ENCODE measurements at regions not wholly inside any gene's neighbourhood (a gene's known extent, or its start where the extent isn't known, plus 50 kb on each side); places are given as distances from the start of the nearest gene placed in this dataset.

DNA sequence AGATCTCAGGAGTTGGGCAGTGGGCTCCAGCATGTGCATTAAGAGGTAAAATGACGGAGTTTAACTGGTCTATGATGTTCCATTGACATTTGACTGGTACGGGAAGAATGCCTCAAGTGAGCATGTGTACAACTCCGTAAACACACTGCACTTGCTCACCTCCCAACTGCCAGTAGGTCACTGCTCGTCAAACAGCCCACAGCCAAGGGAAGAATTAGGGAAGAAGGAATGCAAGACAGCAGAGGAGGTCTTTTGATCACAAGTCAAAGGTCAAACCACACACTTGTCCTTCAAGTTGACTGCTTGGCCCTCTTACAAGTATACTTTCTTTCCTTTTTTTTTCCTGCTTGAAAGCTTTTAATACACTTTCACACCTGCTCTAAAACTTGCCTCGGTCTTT lies 236.7 kb downstream of the B3GLCT start:
- CTCF ChIA-PET: interaction anchor here (0.9 to 2.0 kb wide), 2 partner anchors 11 to 304 kb away, joined by 3 to 6 read pairs; no protein-coding TSS in a partner anchor
- in situ Hi-C loops (cut with MboI): no loop called here
- TF ChIP-seq ASH2L (IDR thresholded peaks at IDR 0.05; ENCODE audit: borderline replicate concordance, low read depth) (no peak), WRNIP1 (IDR thresholded peaks at IDR 0.05; ENCODE audit: borderline replicate concordance, low read depth, low read length) (no peak), NR2F1 (conservative IDR thresholded peaks at IDR 0.05) (no peak), ZBTB33 (IDR thresholded peaks at IDR 0.05) (no peak), IRF4 (IDR thresholded peaks at IDR 0.05; ENCODE audit: low read depth, low read length) (no peak), NFYA (IDR thresholded peaks at IDR 0.05; ENCODE audit: borderline replicate concordance, low read depth, low read length) (no peak), FOXK2 (IDR thresholded peaks at IDR 0.05) (no peak), E4F1 (IDR thresholded peaks at IDR 0.05; ENCODE audit: borderline replicate concordance, partially characterized antibody) (no peak), SUZ12 (IDR thresholded peaks at IDR 0.05; ENCODE audit: unreplicated experiment) (no peak), SMARCA5 (IDR thresholded peaks at IDR 0.05) (no peak), MTA2 (IDR thresholded peaks at IDR 0.05; ENCODE audit: low read depth) (no peak), LARP7 (IDR thresholded peaks at IDR 0.05) (no peak), ETV6 (conservative IDR thresholded peaks at IDR 0.05 in 1 of 2, IDR thresholded peaks at IDR 0.05 in 1 of 2; ENCODE audit: borderline replicate concordance in 1 of 2, low read depth in 1 of 2) (no peak), KDM1A (IDR thresholded peaks at IDR 0.05; ENCODE audit: borderline replicate concordance) (no peak), ZNF687 (IDR thresholded peaks at IDR 0.05) (no peak)
- TF ChIP-seq, protein P1, sequence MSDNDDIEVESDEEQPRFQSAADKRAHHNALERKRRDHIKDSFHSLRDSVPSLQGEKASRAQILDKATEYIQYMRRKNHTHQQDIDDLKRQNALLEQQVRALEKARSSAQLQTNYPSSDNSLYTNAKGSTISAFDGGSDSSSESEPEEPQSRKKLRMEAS (IDR thresholded peaks at IDR 0.05; ENCODE audit: low read depth, low read length): no peak

More for the DNA sequence above, 236.7 kb downstream of the B3GLCT start:
- Histone ChIP-seq H3K79me2 (ENCODE audit: control insufficient read depth, insufficient read depth, low read length) (no peaks in the 10 kb centered on the region), H3K9me3 (replicated peaks; ENCODE audit: control insufficient read depth, insufficient read depth, low read length) (no peaks in the 10 kb centered on the region), H2AFZ (ENCODE audit: control insufficient read depth, low read depth, low read length) (no peak overlapping the region), H3K9ac (ENCODE audit: control insufficient read depth, insufficient read depth, low read length) (no peak overlapping the region), H3K27me3 (replicated peaks in 1 of 2; ENCODE audit: control insufficient read depth in 2 of 2, insufficient read depth in 2 of 2, low read length in 1 of 2) (no peaks in the 10 kb centered on the region), H3K4me3 (no peak overlapping the region), H3K4me1 (ENCODE audit: control insufficient read depth, insufficient read depth, low read length) (no peaks in the 10 kb centered on the region), H4K20me1 (ENCODE audit: control insufficient read depth, insufficient read depth) (no peaks in the 10 kb centered on the region), H3K36me3 (ENCODE audit: control insufficient read depth in 2 of 2, insufficient read depth in 2 of 2, low read length in 1 of 2) (no peaks in the 10 kb centered on the region), H3K4me2 (ENCODE audit: control insufficient read depth, insufficient read depth) (no peak overlapping the region), H3K27ac (ENCODE audit: control insufficient read depth, insufficient read depth) (no peak overlapping the region)
- ChIA-PET POLR2A (no interaction called here), SMC1A (ENCODE audit: uncharacterized antibody, unreplicated experiment) (no interaction called here), RAD21 (ENCODE audit: unreplicated experiment) (interaction anchor here (0.6 kb wide), 1 partner anchor 263 kb away, joined by 3 read pairs; no protein-coding TSS in a partner anchor)
- FAIRE-seq (no peak), ATAC-seq (no peak), DNase-seq (ENCODE audit: low read depth, low spot score) (no peak)
- 38% methylated on average over 5 of the region's 5 CpGs for WGBS (ENCODE audit: insufficient coverage, insufficient replicate concordance, low lambda C conversion rate, missing lambda C conversion rate)
- no TSS peak for BruUV-seq (replicated peaks)
- intact Hi-C loops (cut with micrococcal nuclease; ENCODE audit: unreplicated experiment): loop anchor here (10.0 kb wide), 1 partner anchor 178 kb away; no protein-coding TSS in a partner anchor

All from GM12878 (cell line).